ENCODE measurements at regions not wholly inside any gene's neighbourhood (a gene's known extent, or its start where the extent isn't known, plus 50 kb on each side); places are given as distances from the start of the nearest gene placed in this dataset.

DNA sequence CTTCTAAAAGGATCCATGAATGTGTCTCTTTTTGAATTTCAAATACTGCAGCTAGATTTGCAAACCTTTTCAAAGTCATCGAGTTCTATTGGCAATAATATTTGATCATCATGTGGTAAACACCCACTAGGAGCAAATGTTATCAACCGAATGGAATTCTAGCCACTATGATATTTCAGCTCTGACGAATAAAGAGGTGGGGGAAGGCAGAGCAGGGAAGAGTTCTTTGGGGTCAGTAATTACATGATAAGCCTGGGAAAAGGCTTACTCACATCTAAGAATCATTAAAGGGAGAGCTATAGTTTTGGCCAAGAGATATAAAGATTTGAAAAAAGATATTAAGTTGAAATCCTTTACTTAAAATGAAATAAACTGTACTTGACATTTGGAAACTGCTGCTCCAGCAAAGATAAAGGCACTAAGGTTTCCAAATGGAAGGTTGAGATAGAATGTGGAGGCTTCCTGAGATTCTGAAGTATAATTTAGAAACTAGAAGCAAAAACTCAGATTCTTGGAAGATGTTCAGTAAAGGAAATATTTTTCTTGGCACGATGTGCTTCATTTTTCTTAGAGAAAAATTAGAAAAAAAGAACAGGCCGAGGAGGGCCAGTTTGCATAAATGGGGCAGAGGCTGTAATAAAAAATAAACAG is 104.7 kb upstream of the ARHGAP28 start:
- CTCF ChIA-PET = interaction anchor here (0.6 kb wide), 1 partner anchor 21 kb away, joined by 3 read pairs; no protein-coding TSS in a partner anchor
- H3K9me3 Mint-ChIP-seq = no peaks in the 10 kb centered on the region
- peaks cover 19% of the 10 kb centered on the region for H3K4me1 Mint-ChIP-seq
- TF ChIP-seq, protein P1, sequence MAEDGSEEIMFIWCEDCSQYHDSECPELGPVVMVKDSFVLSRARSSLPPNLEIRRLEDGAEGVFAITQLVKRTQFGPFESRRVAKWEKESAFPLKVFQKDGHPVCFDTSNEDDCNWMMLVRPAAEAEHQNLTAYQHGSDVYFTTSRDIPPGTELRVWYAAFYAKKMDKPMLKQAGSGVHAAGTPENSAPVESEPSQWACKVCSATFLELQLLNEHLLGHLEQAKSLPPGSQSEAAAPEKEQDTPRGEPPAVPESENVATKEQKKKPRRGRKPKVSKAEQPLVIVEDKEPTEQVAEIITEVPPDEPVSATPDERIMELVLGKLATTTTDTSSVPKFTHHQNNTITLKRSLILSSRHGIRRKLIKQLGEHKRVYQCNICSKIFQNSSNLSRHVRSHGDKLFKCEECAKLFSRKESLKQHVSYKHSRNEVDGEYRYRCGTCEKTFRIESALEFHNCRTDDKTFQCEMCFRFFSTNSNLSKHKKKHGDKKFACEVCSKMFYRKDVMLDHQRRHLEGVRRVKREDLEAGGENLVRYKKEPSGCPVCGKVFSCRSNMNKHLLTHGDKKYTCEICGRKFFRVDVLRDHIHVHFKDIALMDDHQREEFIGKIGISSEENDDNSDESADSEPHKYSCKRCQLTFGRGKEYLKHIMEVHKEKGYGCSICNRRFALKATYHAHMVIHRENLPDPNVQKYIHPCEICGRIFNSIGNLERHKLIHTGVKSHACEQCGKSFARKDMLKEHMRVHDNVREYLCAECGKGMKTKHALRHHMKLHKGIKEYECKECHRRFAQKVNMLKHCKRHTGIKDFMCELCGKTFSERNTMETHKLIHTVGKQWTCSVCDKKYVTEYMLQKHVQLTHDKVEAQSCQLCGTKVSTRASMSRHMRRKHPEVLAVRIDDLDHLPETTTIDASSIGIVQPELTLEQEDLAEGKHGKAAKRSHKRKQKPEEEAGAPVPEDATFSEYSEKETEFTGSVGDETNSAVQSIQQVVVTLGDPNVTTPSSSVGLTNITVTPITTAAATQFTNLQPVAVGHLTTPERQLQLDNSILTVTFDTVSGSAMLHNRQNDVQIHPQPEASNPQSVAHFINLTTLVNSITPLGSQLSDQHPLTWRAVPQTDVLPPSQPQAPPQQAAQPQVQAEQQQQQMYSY (CRISPR knock-in tag; IDR thresholded peaks at IDR 0.05) = no peak
- TF ChIP-seq, protein P2, sequence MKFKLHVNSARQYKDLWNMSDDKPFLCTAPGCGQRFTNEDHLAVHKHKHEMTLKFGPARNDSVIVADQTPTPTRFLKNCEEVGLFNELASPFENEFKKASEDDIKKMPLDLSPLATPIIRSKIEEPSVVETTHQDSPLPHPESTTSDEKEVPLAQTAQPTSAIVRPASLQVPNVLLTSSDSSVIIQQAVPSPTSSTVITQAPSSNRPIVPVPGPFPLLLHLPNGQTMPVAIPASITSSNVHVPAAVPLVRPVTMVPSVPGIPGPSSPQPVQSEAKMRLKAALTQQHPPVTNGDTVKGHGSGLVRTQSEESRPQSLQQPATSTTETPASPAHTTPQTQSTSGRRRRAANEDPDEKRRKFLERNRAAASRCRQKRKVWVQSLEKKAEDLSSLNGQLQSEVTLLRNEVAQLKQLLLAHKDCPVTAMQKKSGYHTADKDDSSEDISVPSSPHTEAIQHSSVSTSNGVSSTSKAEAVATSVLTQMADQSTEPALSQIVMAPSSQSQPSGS (CRISPR knock-in tag; IDR thresholded peaks at IDR 0.05; ENCODE audit: borderline replicate concordance, low read depth) = no peak
- TF ChIP-seq ATF1 (CRISPR knock-in tag; IDR thresholded peaks at IDR 0.05) = no peak
- TF ChIP-seq, protein P3, sequence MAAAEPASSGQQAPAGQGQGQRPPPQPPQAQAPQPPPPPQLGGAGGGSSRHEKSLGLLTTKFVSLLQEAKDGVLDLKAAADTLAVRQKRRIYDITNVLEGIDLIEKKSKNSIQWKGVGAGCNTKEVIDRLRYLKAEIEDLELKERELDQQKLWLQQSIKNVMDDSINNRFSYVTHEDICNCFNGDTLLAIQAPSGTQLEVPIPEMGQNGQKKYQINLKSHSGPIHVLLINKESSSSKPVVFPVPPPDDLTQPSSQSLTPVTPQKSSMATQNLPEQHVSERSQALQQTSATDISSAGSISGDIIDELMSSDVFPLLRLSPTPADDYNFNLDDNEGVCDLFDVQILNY (CRISPR knock-in tag; IDR thresholded peaks at IDR 0.05) = no peak
- no peak for TF ChIP-seq OVOL2 (CRISPR knock-in tag; IDR thresholded peaks at IDR 0.05; ENCODE audit: borderline replicate concordance)
- H3K27ac Mint-ChIP-seq = no peak overlapping the region
- no peaks in the 10 kb centered on the region for H3K27me3 Mint-ChIP-seq (ENCODE audit: low read depth)
- H3K4me3 Mint-ChIP-seq = no peak overlapping the region
- no peak for ATAC-seq
- POLR2A ChIA-PET = interaction anchor here (0.5 kb wide), 1 partner anchor 1429 kb away, joined by 5 read pairs; no protein-coding TSS in a partner anchor
- H3K36me3 Mint-ChIP-seq = no peaks in the 10 kb centered on the region
- DNase-seq (ENCODE audit: low spot score) = no peak

DNA sequence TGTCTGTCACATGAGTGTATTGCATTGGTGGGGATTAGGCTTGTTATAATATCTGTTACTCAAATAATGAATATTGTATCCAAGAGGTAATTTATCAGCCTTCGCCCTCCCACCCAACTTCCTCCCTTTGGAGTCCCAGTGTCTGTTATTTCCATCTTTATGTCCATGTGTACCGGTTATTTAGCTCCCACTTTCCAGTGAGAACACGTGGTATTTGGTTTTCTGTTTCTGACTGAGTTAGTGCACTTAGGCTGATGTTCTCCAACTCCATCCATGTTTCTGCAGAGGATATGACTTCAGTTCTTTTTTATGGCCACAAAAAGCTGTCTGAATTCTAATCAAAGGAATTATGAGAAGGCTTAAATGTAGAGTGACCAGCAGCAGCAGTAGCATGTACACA is 104.0 kb upstream of the ARHGAP28 start:
- POLR2A ChIA-PET = no interaction called here
- Mint-ChIP-seq H3K4me3 (no peak overlapping the region), H3K4me1 (peaks cover 19% of the 10 kb centered on the region), H3K27me3 (ENCODE audit: low read depth) (no peaks in the 10 kb centered on the region), H3K9me3 (no peaks in the 10 kb centered on the region), H3K27ac (no peak overlapping the region), H3K36me3 (no peaks in the 10 kb centered on the region)
- CTCF ChIA-PET = no interaction called here
- DNase-seq (ENCODE audit: low spot score) = no peak
- no peak for ATAC-seq
- TF ChIP-seq, protein P4, sequence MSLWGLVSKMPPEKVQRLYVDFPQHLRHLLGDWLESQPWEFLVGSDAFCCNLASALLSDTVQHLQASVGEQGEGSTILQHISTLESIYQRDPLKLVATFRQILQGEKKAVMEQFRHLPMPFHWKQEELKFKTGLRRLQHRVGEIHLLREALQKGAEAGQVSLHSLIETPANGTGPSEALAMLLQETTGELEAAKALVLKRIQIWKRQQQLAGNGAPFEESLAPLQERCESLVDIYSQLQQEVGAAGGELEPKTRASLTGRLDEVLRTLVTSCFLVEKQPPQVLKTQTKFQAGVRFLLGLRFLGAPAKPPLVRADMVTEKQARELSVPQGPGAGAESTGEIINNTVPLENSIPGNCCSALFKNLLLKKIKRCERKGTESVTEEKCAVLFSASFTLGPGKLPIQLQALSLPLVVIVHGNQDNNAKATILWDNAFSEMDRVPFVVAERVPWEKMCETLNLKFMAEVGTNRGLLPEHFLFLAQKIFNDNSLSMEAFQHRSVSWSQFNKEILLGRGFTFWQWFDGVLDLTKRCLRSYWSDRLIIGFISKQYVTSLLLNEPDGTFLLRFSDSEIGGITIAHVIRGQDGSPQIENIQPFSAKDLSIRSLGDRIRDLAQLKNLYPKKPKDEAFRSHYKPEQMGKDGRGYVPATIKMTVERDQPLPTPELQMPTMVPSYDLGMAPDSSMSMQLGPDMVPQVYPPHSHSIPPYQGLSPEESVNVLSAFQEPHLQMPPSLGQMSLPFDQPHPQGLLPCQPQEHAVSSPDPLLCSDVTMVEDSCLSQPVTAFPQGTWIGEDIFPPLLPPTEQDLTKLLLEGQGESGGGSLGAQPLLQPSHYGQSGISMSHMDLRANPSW (CRISPR knock-in tag; conservative IDR thresholded peaks at IDR 0.05; ENCODE audit: low read depth) = no peak
- TF ChIP-seq, protein P5, sequence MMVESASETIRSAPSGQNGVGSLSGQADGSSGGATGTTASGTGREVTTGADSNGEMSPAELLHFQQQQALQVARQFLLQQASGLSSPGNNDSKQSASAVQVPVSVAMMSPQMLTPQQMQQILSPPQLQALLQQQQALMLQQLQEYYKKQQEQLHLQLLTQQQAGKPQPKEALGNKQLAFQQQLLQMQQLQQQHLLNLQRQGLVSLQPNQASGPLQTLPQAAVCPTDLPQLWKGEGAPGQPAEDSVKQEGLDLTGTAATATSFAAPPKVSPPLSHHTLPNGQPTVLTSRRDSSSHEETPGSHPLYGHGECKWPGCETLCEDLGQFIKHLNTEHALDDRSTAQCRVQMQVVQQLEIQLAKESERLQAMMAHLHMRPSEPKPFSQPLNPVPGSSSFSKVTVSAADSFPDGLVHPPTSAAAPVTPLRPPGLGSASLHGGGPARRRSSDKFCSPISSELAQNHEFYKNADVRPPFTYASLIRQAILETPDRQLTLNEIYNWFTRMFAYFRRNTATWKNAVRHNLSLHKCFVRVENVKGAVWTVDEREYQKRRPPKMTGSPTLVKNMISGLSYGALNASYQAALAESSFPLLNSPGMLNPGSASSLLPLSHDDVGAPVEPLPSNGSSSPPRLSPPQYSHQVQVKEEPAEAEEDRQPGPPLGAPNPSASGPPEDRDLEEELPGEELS (CRISPR knock-in tag; IDR thresholded peaks at IDR 0.05) = no peak
- TF ChIP-seq, protein P6, sequence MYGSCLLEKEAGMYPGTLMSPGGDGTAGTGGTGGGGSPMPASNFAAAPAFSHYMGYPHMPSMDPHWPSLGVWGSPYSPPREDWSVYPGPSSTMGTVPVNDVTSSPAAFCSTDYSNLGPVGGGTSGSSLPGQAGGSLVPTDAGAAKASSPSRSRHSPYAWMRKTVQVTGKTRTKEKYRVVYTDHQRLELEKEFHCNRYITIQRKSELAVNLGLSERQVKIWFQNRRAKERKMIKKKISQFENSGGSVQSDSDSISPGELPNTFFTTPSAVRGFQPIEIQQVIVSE (CRISPR knock-in tag; IDR thresholded peaks at IDR 0.05; ENCODE audit: borderline replicate concordance) = no peak
- TF ChIP-seq ZNF219 (CRISPR knock-in tag; IDR thresholded peaks at IDR 0.05; ENCODE audit: borderline replicate concordance) (no peak), GABPB1 (CRISPR knock-in tag; IDR thresholded peaks at IDR 0.05) (no peak), JAZF1 (CRISPR knock-in tag; IDR thresholded peaks at IDR 0.05) (no peak), NFYB (CRISPR knock-in tag; conservative IDR thresholded peaks at IDR 0.05; ENCODE audit: low read depth) (no peak), SMAD3 (CRISPR knock-in tag; IDR thresholded peaks at IDR 0.05; ENCODE audit: borderline replicate concordance) (no peak)
- TF ChIP-seq, protein P3 (CRISPR knock-in tag; IDR thresholded peaks at IDR 0.05) = no peak
- TF ChIP-seq, protein P7, sequence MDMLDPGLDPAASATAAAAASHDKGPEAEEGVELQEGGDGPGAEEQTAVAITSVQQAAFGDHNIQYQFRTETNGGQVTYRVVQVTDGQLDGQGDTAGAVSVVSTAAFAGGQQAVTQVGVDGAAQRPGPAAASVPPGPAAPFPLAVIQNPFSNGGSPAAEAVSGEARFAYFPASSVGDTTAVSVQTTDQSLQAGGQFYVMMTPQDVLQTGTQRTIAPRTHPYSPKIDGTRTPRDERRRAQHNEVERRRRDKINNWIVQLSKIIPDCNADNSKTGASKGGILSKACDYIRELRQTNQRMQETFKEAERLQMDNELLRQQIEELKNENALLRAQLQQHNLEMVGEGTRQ (CRISPR knock-in tag; IDR thresholded peaks at IDR 0.05) = no peak
- TF ChIP-seq, protein P8, sequence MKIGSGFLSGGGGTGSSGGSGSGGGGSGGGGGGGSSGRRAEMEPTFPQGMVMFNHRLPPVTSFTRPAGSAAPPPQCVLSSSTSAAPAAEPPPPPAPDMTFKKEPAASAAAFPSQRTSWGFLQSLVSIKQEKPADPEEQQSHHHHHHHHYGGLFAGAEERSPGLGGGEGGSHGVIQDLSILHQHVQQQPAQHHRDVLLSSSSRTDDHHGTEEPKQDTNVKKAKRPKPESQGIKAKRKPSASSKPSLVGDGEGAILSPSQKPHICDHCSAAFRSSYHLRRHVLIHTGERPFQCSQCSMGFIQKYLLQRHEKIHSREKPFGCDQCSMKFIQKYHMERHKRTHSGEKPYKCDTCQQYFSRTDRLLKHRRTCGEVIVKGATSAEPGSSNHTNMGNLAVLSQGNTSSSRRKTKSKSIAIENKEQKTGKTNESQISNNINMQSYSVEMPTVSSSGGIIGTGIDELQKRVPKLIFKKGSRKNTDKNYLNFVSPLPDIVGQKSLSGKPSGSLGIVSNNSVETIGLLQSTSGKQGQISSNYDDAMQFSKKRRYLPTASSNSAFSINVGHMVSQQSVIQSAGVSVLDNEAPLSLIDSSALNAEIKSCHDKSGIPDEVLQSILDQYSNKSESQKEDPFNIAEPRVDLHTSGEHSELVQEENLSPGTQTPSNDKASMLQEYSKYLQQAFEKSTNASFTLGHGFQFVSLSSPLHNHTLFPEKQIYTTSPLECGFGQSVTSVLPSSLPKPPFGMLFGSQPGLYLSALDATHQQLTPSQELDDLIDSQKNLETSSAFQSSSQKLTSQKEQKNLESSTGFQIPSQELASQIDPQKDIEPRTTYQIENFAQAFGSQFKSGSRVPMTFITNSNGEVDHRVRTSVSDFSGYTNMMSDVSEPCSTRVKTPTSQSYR (CRISPR knock-in tag; IDR thresholded peaks at IDR 0.05) = no peak
